Transverse colon (tissue), 4 donors: ENCODE measurements at regions not wholly inside any gene's neighbourhood (a gene's known extent, or its start where the extent isn't known, plus 50 kb on each side); places are given as distances from the start of the nearest gene placed in this dataset.

ENCODE experiments used
- DNase-seq: peaks from one replicate; pipeline ENCODE4 v3.0.0-alpha.2; 2019
- H3K27ac ChIP-seq, 4 donors: fragments of 200-600 bp; sonication (generic); 2 replicates each; pipeline ENCODE4 v1.5.1; 2016 to 2018; ENCODE audit warnings: inconsistent platforms in 4 of 4
- H3K27me3 ChIP-seq: fragments of 200-600 bp; sonication (generic); 2 replicates; pipeline ENCODE4 v1.5.1; 2017; ENCODE audit warnings: inconsistent platforms
- H3K36me3 ChIP-seq, 4 donors: fragments of 200-600 bp; sonication (generic); 2 replicates each; pipeline ENCODE4 v1.5.1; 2017 to 2019; ENCODE audit warnings: inconsistent platforms in 4 of 4
- H3K4me1 ChIP-seq, 4 donors: fragments of 200-600 bp; sonication (generic); 2 replicates each; pipeline ENCODE4 v1.5.1; 2017 to 2020; ENCODE audit warnings: inconsistent platforms in 4 of 4
- H3K4me3 ChIP-seq, 4 donors: fragments of 200-600 bp; sonication (generic); 1 replicate in 1 of 4; 2 replicates in 3 of 4; pipeline versions ENCODE4 v1.5.1 to v1.6.1; 2017 to 2019; ENCODE audit warnings: inconsistent platforms in 4 of 4
- H3K9me3 ChIP-seq, 2 donors: fragments of 200-600 bp; sonication (generic); 2 replicates each; pipeline ENCODE4 v1.5.1; 2017 to 2019; ENCODE audit warnings: inconsistent platforms in 2 of 2
- CTCF ChIP-seq, 5 experiments: fragments of 200-600 bp in 3 of 5; fragments of 450-650 bp in 2 of 5; sonication (generic) in 3 of 5; IDR thresholded peaks; 1 replicate in 2 of 5; 2 replicates in 3 of 5; pipeline ENCODE4 v1.5.1; 2016 to 2017; ENCODE audit warnings: antibody characterized with exemption in 5 of 5, inconsistent platforms in 3 of 5, mild to moderate bottlenecking in 2 of 5, moderate library complexity in 1 of 5
- EP300 ChIP-seq: sonication (generic); formaldehyde crosslinking; IDR thresholded peaks from one replicate; pipeline ENCODE4 v1.6.1; 2017; ENCODE audit warnings: antibody characterized with exemption, low read depth
- POLR2A ChIP-seq: fragments of 450-650 bp; IDR thresholded peaks from one replicate; pipeline ENCODE4 v1.6.1; 2016; ENCODE audit warnings: antibody characterized with exemption, mild to moderate bottlenecking, moderate library complexity
- POLR2AphosphoS5 ChIP-seq, 3 donors: sonication (generic); formaldehyde crosslinking; IDR thresholded peaks; one replicate each; pipeline ENCODE4 v1.6.1; 2016; ENCODE audit warnings: antibody characterized with exemption in 3 of 3
- WGBS, 2 donors: methylation state at CpG; one replicate each; pipeline ENCODE4 v1.1.5; 2018; ENCODE audit warnings: low coverage in 1 of 2; 5-methylcytosine and 5-hydroxymethylcytosine counted together
- in situ Hi-C, 4 donors: fragments of 200-750 bp; cut with MboI; loops; one replicate each; pipeline versions ENCODE4 v1.15.0 to v1.15.1; 2017; ENCODE audit warnings: low sequenced_read_pairs in 3 of 4, low pct_ligation_motif_present in 1 of 4, low pct_unique_long_range_greater_than_20kb in 1 of 4
- intact Hi-C: fragments of 100-400 bp; cut with DNase I; formaldehyde crosslinking; loops from one replicate; pipeline ENCODE4 v1.15.1; 2023; ENCODE audit warnings: low total_unique reads

DNA sequence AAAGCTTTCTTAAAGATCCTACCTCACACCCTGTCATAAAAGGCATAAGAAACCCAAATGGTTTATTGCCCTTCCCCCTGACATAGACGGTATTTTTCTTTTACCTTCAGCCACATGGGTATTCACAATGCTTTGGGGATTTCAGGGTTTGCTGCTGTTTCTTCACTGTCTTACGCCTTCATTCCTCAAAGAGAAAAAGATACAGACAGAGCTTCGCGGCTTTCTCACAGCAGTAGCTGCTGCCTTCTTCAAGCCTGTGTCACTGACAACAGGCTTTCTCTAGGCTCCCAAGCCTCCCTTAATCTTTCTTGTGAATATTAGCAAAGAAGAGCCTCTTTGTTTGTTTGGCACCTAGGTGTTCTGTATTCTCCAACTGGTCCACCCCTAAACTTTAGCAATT lies 197.4 kb upstream of the ARID2 start:
- H3K36me3 ChIP-seq, result no peaks in the 10 kb centered on the region
- H3K27me3 ChIP-seq, result no peaks in the 10 kb centered on the region
- 56 to 69% methylated on average over 2 to 4 of the region's 4 CpGs for WGBS, 2 donors
- H3K4me3 ChIP-seq, result no peak overlapping the region
- peaks cover 0 to 5% of the 10 kb centered on the region in 2 donors for H3K9me3 ChIP-seq
- intact Hi-C loops, result no loop called here
- TF ChIP-seq EP300 (no peak), POLR2A (no peak), POLR2AphosphoS5 (IDR thresholded peaks at IDR 0.05) (no peak), CTCF (IDR thresholded peaks at IDR 0.05) (no peak)
- H3K4me1 ChIP-seq, result no peaks in the 10 kb centered on the region
- H3K27ac ChIP-seq, result no peak overlapping the region
- no peak for DNase-seq
- in situ Hi-C loops, result loop anchor here in 1 of 4 donors (25.0 kb wide), 2 partner anchors 180 to 345 kb away; no protein-coding TSS in a partner anchor

DNA sequence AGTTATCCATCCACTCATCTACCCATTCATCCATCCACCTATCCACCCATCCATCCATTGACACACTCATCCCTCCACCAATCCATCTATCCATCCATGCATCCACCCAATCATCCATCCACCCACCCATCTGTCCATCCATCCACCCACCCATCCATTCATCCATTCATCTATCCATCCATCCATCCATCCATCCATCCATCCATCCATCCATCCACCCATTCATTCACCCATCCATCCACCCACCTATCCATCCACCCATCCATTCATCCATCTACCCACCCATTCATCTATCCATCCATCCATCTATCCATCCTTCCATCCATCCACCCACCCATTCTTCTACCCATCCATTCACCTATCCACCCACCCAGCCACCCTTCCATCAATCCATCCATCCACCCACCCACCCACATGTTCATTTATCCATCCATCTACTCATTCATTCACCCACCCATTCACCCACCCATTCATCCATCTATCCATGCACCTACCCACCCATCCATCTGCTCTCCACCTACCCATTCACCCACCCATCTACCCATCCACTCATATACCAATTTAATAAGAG lies 193.8 kb upstream of the ARID2 start:
- H3K9me3 ChIP-seq, result no peaks in the 10 kb centered on the region
- DNase-seq, result no peak
- H3K4me1 ChIP-seq, result no peaks in the 10 kb centered on the region
- no peak overlapping the region for H3K4me3 ChIP-seq
- in situ Hi-C loops (loop anchor here in 1 of 4 donors (25.0 kb wide), 2 partner anchors 177 to 348 kb away; no protein-coding TSS in a partner anchor), intact Hi-C loops (no loop called here)
- no peaks in the 10 kb centered on the region for H3K36me3 ChIP-seq
- H3K27me3 ChIP-seq, result no peaks in the 10 kb centered on the region
- TF ChIP-seq CTCF (IDR thresholded peaks at IDR 0.05) (no peak), POLR2A (no peak), EP300 (no peak), POLR2AphosphoS5 (IDR thresholded peaks at IDR 0.05) (no peak)
- no peak overlapping the region for H3K27ac ChIP-seq

DNA sequence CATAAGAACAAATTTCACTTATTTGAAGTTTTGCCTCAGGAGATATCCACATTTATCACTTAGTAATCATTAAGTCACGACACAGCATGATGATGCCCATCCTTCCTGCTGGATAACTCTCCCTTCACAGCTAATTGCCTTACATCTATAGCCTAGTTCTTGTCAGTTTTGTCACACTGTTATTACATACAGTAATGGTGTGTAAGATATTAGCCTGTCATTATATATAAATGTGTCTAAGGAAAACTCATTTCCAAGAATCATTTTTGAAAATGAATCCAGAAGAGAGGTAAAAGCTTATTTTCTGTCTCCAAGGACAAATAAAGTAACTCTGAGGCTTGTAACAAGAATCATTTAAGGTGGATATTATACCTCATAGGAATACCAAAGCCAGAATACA lies 193.2 kb upstream of the ARID2 start:
- in situ Hi-C loops, result loop anchor here in 1 of 4 donors (25.0 kb wide), 2 partner anchors 176 to 349 kb away; no protein-coding TSS in a partner anchor
- intact Hi-C loops, result no loop called here
- 77% methylated on average over 1 of the region's 1 CpG; no CpG with 5 or more reads in 1 of the 2 donors for WGBS, 2 donors
- H3K4me1 ChIP-seq, result no peaks in the 10 kb centered on the region
- H3K27me3 ChIP-seq, result no peaks in the 10 kb centered on the region
- no peak overlapping the region for H3K4me3 ChIP-seq
- H3K9me3 ChIP-seq, result no peaks in the 10 kb centered on the region
- TF ChIP-seq CTCF (IDR thresholded peaks at IDR 0.05) (no peak), EP300 (no peak), POLR2AphosphoS5 (IDR thresholded peaks at IDR 0.05) (no peak), POLR2A (no peak)
- no peaks in the 10 kb centered on the region for H3K36me3 ChIP-seq
- no peak overlapping the region for H3K27ac ChIP-seq
- no peak for DNase-seq

DNA sequence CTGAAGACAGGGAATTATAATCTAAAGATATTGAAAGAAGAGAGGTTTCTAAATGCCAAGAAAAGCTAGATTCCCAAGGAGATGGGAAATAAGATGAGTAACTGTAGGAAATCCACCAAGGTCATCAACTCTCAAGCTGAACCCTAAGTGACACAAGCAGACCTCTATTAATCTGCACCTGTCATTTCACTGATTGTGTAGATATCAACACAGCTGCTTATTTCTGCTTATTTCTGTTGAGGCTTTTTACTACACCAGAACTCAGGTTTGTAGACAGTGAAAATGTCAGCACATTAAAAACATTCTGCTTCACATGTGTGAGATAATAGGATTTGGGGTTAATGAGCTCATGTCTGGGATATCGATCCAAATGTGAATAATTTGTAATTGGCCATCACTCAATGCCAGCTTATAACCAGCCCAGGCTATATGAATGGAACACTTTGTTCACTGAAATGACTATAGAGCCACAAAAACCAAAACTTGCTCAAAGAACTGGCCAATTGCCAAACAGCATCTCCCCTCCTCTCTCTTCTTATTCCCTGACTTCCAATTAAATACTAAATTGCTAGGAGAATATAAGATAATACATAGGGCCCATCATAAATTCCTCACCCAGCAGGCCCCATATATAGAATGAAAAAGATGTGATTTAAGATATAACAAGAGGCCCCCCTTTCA lies 188.7 kb upstream of the ARID2 start:
- Histone ChIP-seq H3K36me3 (no peaks in the 10 kb centered on the region), H3K4me3 (no peak overlapping the region), H3K27ac (no peak overlapping the region), H3K9me3 (no peaks in the 10 kb centered on the region), H3K4me1 (no peaks in the 10 kb centered on the region), H3K27me3 (no peaks in the 10 kb centered on the region)
- TF ChIP-seq EP300, result no peak
- TF ChIP-seq CTCF (IDR thresholded peaks at IDR 0.05), result no peak
- TF ChIP-seq POLR2A, result no peak
- no peak for TF ChIP-seq POLR2AphosphoS5 (IDR thresholded peaks at IDR 0.05)
- 83 to 93% methylated on average over 1 of the region's 1 CpG for WGBS, 2 donors
- intact Hi-C loops (loop anchor here (10.0 kb wide), 1 partner anchor 184 kb away; the partner anchor contains the start of gene ARID2), in situ Hi-C loops (loop anchor here in 1 of 4 donors (25.0 kb wide), 2 partner anchors 172 to 354 kb away; no protein-coding TSS in a partner anchor)
- DNase-seq, result no peak
